NCI-H1930 (cell line): ENCODE measurements at regions not wholly inside any gene's neighbourhood (a gene's known extent, or its start where the extent isn't known, plus 50 kb on each side); places are given as distances from the start of the nearest gene placed in this dataset.
"Not testable (repeated sequence)": the region's sequence is repeated elsewhere in the genome, so short reads cannot be mapped to it uniquely, and the experiment has no call there.

Experiments
- DNase-seq, 2 experiments: peaks; one replicate each; lab custom pipeline; 2025; lab: John Stamatoyannopoulos, UW

DNA sequence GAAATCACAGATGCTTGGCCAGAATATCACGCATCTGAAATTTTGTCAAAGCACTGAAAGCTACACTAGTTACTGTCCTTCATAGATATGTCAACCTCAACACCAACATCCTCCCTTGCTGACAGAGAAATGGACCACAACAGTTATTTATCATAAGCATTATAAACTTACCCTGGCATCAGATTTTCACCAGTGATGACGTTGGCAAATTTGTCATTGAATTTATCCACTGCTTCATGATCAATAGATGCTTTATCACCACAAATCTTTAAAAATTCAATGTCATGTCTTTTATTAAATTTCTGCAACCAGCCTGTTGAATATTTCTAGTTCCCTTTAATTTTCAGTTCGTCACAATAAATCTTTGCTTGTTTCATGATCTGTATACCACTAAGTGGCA lies 205.7 kb downstream of the GJA1 start:
- DNase-seq = no peak

DNA sequence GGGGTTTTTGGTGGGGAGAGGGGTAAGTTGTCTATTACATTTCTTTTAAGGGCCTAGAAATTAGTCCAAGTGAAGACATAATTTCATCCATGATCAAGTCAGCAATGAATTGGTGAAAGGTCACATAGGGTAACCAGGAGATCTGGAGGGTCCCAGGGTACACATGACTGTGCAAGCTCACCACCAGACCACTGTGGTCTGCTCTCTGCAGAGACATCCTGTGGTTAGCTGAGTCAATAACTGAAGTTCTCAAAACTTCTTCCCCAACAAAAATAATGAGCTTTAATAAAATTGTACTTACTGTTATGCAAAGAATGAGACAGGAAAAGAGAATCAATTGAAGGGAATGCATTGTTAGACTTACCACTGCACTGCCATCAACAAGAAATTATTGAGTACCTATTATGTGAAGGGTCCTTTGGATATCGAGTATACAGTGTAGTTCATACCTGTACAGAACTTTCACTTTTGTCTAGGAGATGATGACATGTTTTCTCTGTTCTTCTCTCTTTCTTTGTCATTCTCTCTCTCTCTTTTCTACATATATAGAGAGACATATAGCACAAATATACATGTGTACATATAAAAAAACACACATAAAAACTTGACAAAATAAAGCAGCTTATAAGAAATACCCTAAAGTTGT lies 209.8 kb downstream of the GJA1 start:
- no peak for DNase-seq

DNA sequence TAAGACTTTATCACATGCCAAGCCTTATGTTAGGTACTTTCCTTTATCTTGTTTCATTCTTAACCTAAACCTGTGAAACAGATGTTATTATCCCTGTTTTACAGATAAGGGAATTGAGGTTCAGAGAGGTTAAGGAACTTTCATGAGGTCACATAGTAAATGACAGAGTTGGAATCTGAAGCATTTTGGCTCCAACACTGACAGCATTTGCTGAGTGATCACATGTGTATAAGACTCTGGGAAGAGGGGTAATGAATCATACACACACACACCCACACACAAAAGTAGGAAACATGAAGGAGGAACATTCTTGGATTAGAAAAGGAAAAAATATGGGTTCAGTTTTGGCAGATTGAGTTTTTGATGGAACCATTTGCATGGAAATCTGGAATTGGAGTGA lies 212.5 kb downstream of the GJA1 start:
- DNase-seq = no peak

DNA sequence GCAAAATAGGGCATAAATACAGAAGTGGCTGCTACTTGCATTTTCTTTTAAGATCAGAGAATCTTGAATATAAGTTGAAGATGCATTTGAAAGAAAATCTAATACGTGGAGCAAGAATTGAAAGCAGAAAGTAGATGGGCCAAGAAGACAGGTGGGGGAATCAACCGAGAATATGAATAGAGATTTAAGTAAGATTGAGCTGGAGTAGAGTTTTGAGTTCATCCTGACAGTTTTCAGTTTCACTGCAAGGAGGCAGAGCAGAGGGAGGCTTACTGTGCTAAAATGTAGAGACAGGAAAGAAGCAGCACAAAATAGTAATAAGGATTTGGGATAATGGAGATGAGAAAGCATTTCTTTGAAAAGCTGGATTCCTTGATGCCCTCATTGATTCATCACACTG lies 214.5 kb downstream of the GJA1 start:
- DNase-seq = no peak

DNA sequence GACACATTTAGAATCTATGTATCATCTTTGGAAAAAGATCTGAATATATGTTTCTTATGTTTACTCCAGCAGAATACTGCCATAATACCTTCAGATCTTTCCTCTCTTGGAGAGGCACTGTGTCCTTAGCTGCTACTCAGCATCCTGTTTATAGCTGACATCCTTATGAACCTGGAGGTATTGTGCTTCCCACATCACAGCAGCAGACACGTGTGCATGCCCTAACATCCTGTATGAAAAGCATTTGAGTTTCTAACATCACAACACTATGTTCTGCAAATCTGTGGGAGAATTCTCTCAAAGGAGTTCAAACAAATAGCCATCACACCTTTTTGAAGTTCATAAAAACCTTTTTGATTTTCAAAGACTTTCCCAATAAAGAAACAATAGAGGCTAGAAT lies 216.0 kb downstream of the GJA1 start:
- no peak for DNase-seq

DNA sequence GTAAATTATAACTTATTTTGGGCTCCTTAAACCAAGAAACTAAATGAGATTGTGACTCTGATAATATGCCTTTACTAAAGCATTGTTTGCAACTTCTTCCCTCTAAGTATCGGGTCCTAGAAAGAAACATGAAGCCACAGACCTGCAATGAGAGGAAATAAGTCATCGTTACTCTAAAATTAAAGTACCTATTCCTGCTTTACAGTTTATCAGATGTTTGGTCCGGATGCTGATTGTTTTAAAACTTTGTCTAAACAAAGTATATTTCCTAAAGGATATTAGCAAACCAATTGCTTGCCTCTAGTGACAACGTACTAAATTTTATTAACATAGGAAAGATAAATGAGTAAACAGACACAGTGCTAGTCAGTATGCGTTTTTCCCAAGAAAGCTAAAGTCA lies 216.8 kb downstream of the GJA1 start:
- DNase-seq = no peak

DNA sequence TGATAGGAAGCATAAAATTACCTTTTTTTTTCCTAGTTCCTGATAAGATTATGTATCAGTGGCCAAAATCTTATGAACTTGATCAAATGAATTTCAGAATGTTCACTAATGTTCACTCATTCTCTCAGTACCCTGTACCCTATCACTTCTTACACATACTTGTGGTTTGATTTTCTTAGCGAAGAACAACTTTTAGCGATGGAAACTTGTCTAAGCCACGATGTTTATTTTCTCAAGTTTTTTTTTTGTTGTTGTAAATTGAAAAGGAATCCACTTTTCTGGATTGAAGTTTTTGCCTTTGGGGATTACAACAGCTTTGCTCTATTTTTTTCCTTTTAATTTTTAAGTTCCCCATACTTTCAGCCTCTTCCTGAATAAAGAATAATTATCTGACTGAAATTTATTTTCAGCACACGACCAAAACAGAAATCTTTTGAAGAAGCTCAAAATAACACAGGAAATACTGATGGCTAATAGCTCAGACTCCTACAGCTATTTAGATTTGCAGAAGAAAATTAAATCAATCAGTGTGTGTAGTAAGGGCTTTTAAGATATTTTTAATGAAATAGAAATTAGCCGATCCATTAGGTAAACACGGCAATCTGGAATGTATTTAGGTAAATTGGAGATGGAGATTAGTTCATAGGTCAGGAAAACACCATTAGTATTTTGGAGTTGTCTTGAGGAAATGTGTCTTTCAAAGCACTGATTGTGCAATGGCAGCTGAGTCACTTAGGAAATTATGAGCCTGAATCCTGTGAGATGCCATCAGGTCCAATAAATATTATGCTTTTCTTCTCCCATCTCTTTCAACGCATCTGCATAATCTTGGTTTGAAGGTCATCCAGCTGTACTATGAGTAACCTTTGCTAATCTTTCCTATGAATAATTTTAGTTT lies 217.5 kb downstream of the GJA1 start:
- no peak for DNase-seq

DNA sequence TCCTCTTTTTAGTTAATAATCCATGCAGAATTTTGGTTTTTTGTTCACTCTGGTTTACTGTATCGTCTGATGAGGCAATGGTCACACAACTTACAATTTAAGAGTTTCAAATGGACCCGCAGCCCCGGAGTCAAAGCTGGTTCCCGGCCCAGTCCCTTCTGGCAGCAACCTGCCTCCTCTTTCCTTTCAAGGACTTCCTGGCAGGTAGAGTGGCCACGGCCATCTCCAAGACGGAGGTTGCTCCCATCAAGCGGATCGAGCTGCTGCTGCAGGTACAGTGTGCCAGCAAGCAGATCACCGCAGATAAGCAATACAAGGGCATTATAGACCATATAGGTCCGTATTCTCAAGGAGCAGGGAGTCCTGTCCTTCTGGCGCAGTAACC lies 218.2 kb downstream of the GJA1 start:
- no peak for DNase-seq

DNA sequence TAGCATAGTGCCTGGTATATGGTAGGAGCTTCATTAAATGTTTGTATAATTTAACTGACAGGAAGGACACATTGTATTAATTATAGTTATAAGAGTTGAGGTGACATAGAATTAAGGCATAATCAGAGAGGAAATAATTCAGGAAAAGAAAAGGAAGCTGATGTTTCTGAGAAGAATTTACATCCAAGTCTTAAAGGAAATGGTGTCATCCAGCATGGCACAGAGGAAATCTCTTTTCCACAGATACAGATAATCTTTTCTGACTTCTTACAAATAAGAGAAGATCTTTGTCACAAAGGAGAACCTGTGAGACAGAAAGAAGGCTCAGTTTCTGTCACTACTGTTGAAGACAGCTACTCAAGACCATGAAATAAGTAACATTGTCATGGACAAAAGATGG lies 222.5 kb downstream of the GJA1 start:
- DNase-seq = no peak

DNA sequence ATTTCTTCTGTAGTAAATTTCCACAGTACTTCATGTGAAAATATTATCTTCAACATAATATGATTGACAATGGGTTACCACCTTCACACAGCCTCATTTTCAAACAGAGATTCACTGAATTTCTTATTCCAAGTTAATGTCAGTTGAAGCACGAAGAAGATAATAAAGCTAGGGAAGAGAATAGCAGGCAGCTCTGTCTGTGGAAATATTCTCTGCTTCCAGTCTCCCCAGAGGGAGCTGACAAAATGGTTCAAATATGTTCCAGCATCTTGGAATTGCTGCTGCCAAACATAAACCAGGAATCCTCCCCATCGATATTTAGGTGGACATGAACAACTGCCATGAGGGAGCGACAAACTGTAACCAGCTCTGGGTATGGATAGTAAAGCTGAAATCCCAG lies 224.8 kb downstream of the GJA1 start:
- DNase-seq = no peak

DNA sequence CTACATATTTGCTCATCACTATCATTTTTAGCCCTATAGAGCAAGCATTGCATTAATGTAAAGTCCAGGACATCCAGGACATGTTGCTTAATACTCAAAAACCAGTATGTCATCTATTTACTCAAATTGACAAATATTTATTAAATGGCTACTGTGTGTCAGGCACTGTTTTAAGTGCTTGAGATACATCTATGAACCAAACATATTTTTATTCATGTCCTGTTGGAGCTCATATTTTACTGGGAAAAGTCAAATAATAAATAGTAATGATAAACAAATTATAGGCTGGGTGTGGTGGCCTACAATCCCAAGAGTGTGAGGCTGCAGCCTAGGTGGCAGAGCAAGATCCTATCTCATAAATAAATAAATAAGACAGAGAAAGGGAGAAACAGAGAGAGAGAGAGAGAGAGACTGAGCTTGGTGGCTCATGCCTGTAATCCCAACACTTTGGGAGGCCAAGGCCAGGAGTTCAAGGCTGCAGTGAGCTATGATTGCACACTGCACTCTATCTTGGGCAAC lies 227.9 kb downstream of the GJA1 start:
- no peak for DNase-seq

DNA sequence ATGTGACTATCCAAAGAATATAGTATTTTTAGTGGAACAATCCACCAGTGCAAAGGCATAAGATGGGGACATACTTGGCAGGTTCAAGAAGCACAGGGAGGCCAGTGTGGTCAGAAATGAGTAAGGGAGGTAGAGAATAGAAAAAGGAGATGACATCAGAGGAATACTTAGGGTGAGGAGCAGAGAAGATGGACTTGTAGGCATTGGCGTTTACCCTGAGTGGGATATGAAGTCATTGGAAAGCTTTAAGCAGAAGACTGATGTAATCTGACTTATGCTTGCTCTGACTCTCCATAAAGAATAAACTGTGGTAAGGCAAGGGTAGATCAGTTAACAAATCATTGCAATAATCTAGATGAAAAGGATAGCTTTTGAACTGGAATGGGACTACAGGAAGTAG lies 228.7 kb downstream of the GJA1 start:
- DNase-seq = no peak

DNA sequence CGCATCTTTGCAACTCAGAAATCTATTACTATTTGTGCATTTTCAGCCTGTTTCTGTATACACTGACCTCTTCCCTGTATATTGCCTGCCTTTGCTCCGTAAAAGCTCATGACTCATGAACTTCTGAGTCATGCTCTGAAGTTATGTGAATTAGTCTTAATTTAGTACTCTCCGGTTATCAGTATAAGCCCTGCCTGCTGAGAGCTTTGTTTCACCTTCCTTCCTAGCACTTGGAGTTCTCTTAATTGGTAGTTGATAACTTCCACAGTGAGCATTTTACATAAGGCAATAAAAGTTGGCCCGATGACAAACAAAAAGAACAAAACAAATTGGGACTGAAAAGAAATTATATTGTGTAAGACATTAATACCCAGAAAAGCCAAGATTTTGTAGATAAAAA lies 231.4 kb downstream of the GJA1 start:
- no peak for DNase-seq

DNA sequence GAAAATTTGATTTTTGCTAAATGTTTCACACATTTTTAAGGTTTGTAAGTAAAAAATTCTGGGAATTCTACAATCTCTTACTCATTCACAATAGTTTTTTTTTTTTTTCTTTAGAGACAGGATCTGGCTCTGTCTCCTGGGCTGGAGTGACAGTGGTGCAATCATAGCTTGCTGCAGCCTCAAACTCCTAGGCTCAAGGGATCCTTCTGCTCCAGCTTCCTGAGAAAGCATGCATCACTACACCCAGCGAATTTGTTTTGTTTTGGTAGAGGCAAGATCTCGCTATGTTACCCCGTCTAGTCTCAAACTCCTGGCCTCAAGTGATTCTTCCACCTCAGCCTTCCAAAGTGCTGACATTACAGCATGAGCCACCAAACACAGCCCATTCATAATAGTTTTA lies 232.8 kb downstream of the GJA1 start:
- no peak for DNase-seq

DNA sequence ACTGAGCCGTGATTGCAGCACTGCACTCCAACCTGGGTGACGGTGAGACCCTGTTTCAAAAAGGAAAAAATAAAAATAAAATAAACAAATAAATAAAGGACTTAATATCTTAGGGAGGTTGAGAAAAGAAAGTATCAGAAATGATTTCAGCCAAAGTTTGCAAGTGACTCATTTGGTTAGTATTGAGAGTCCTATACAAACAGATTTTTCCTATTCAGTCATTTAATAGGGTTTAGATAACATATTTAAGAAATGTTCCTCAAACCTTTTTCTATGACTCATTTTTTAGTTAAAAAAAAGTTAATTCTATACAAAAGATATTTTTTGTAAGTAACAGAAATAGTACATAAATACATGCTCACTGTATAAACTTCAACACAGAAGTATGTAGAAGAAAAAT lies 235.1 kb downstream of the GJA1 start:
- no peak for DNase-seq

DNA sequence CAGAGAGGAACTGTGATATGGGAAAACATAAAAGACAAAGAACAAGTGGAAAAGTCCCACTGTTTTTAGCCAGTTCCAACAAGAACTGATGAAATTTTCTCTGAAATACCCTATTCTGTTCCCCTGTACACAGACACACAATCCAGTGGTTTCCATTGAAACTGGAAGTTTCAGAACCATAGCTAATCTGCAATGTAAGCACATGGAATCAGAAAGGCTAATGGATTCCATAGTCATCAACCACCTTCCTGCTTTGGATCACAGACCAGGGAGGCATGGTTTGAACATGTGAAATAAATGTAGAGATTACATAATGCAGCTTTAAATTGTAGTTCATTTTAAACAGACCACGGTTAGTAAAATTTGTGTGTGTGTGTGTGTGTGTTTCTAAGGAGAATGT lies 242.1 kb downstream of the GJA1 start:
- DNase-seq = no peak

DNA sequence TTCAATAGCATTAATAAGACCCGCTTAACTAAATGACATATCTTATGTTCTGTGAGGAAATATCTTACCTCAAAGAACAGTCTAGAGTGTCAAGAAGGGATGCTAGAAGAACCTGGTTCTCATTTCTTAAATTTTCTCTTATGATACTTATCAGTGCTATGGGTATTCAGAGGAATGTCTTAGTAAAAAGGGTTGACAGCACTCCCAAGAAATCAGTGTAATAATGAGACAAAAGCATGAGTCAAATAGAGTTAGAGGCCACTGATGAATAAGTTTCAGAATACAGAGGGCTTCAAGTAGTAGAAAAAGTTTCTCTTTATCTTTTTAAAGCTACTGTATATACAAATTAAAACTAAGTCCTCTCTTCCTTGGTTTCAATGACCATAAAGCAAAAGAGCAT lies 242.8 kb downstream of the GJA1 start:
- DNase-seq = no peak

DNA sequence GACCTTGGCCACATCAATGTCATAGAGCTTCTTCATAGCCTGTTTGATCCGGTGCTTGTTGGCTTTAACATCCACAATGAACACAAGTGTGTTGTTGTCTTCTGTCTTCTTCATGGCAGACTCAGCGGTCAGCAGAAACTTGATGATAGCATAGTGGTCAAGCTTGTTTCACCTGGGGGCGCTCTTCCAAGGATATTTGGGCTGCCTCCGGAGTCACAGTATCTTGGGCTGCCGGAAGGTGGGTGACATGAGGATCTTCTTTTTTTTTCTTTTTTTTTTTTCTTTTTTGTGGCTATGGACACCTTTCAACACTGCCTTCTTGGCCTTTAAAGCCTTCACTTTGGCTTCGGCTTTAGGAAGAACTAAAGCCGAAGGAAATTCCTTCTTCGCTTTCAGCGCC lies 244.6 kb downstream of the GJA1 start:
- no peak for DNase-seq

DNA sequence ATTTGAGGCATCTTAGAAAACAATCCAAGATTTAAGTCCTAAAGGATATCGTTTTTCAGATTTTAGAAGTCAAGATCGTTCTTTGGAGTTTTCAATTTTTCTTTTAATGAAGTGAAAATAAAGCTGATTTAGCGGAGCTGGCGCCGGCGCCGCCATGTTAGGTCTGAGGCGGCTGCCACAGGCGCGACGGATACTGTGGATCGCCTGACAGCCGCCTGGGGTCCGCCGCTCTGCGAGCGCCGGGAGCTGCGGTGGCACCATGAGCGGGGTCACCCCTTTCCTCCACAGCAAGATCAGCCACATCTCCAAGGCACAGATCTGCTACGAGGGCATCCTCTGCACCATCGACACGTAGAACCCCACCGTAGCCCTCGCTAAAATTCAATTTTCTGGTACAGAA lies 247.2 kb downstream of the GJA1 start:
- no peak for DNase-seq

DNA sequence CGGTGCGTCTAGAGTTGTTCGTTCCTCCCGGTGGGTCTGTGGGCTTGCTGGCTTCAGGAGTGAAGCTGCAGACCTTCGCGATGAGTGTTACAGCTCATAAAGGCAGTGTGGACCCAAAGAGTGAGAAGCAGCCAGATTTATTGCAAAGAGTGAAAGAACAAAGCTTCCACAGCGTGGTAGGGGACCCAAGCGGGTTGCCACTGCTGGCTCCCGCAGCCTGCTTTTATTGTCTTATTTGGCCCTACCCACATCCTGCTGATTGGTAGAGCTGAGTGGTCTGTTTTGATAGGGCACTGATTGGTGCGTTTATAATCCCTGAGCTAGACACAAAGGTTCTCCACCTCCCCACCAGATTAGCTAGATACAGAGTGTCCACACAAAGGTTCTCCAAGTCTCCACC lies 250.4 kb downstream of the GJA1 start:
- not testable (repeated sequence) for DNase-seq

DNA sequence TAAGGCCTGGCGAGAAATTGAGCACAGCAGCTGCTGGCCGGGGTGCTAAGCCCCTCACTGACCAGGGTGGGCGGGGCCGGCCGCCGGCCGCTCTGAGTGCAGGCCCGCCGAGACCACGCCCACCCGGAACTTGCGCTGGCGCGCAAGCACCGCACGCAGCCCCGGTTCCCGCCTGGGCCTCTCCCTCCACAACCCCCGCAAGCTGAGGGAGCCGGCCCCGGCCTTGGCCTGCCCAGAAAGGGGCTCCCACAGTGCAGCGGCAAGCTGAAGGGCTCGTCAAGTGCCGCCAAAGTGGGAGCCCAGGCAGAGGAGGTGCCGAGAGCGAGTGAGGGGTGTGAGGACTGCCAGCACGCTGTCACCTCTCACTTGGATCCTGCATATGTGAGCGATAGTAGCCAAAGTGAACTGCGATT lies 251.2 kb downstream of the GJA1 start:
- no peak for DNase-seq

DNA sequence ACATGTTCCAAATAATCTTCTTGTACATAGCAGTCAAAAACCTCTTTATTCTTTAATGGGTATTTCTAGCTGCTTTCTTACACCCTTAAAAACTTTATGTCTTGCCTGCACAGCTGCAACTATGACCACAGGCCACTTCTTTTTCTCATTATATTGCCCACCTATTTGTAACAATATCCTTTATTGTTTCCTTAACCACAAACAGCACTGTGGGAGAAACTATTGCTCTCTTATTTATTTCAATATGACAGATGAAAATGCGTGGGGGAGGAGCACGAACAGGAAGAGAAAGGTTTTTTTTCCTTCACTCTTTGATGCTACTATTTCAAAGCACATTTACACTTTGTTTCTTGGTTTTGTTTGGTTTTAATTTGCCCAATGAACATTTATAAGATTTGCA lies 253.5 kb downstream of the GJA1 start:
- DNase-seq = no peak

DNA sequence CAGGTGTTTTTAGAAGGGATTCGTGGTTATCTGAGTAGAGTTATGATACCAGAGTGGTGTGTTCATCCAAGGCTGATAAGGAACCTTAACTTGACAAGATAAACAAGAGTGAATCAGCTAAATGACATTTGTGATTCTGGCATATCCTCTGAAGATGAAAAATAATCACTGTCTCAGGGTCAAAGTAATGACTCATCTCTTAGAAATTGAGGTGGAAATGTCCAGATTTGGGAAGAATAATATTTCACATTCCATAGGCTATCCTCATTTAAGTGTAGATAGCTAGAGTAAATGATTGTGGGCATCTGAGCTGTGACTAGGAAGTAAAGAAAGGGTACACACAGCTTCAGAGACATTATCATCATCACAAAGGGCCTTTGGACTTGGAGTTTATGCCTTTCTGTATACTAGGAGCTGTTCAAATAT lies 255.7 kb downstream of the GJA1 start:
- DNase-seq = no peak

DNA sequence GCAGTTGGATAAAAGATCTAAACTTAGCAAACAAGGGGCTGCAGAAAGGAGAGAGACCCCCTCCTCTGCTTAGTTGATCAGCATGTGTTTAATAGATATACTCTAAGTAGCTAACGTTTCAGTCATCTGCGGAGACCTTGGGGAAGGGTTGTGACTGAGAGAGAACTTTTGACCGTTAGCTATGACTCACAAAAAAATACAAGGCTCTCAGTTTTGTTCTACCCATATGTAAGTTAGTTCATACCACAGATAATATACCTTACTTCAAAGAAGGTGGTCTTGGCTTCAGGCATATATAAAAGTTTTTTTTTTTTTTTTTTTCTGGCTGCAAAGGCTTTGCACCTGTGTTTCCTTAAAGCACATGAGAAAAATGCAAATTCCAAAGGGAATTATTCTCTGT lies 258.9 kb downstream of the GJA1 start:
- no peak for DNase-seq
